ENCODE measurements at regions not wholly inside any gene's neighbourhood (a gene's known extent, or its start where the extent isn't known, plus 50 kb on each side); places are given as distances from the start of the nearest gene placed in this dataset.
"Not testable (repeated sequence)": the region's sequence is repeated elsewhere in the genome, so short reads cannot be mapped to it uniquely, and the experiment has no call there.

DNA sequence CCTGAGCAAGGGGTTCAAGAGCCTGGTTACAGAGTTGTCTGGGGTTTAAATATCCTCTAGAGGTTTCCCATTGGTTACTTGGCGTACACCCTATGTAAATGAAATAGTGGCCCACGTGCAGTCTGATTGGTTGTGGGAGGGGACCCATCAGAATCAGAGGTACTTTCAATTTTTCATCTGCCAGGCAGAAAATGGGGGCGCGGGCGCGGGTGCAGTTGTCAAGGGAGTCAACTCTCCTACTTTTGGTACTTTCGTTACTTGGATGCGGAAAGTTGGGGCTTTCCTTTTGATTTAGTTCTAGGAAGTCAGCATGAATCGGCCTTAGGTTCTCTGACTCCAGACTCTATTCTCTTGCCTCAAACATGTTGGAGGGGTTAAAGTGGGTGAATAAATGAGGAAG lies 83.2 kb downstream of the DNAJB9 start:
- no peak overlapping the region for H3K9ac ChIP-seq (ENCODE audit: low read depth in 1 of 3, low read length in 3 of 3)
- no peaks in the 10 kb centered on the region for H3K9me3 ChIP-seq (ENCODE audit: control insufficient read depth in 3 of 3, low read length in 3 of 3)
- no peaks in the 10 kb centered on the region for H3K4me1 ChIP-seq (ENCODE audit: control insufficient read depth in 3 of 3, insufficient read depth in 3 of 3, low read length in 3 of 3)
- H3K27me3 ChIP-seq (ENCODE audit: control insufficient read depth in 3 of 3, insufficient read depth in 3 of 3, low read length in 3 of 3), result no peaks in the 10 kb centered on the region
- H3K4me3 ChIP-seq (ENCODE audit: low read length in 3 of 3), result no peak overlapping the region
- no peak overlapping the region for H3K27ac ChIP-seq (ENCODE audit: low read depth, low read length)
- no peaks in the 10 kb centered on the region for H3K36me3 ChIP-seq (ENCODE audit: control insufficient read depth in 3 of 3, insufficient read depth in 3 of 3, low read length in 3 of 3)

DNA sequence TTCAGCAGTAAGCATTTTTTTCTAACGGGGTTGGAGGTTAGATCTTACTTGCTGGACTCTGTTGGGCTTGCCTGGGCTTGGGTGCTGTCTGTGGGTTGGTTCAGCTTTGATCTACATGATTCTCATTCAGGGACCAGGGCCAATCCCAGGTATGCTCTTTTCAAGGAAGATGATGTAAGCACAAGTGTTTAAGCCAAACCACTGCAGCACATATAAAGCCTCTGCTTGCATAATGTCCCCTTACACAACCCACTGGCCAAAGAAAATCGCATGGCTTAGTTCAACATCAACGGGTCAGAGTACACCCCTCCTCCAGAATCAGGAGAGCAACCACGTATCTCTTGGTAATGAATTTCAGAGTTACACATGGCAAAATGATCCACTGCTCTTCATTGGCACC lies 83.9 kb downstream of the DNAJB9 start:
- Histone ChIP-seq H3K27me3 (ENCODE audit: control insufficient read depth in 3 of 3, insufficient read depth in 3 of 3, low read length in 3 of 3) (no peaks in the 10 kb centered on the region), H3K36me3 (ENCODE audit: control insufficient read depth in 3 of 3, insufficient read depth in 3 of 3, low read length in 3 of 3) (no peaks in the 10 kb centered on the region), H3K4me1 (ENCODE audit: control insufficient read depth in 3 of 3, insufficient read depth in 3 of 3, low read length in 3 of 3) (no peaks in the 10 kb centered on the region), H3K27ac (ENCODE audit: low read depth, low read length) (no peak overlapping the region), H3K9me3 (ENCODE audit: control insufficient read depth in 3 of 3, low read length in 3 of 3) (no peaks in the 10 kb centered on the region), H3K9ac (ENCODE audit: low read depth in 1 of 3, low read length in 3 of 3) (no peak overlapping the region), H3K4me3 (ENCODE audit: low read length in 3 of 3) (no peak overlapping the region)

DNA sequence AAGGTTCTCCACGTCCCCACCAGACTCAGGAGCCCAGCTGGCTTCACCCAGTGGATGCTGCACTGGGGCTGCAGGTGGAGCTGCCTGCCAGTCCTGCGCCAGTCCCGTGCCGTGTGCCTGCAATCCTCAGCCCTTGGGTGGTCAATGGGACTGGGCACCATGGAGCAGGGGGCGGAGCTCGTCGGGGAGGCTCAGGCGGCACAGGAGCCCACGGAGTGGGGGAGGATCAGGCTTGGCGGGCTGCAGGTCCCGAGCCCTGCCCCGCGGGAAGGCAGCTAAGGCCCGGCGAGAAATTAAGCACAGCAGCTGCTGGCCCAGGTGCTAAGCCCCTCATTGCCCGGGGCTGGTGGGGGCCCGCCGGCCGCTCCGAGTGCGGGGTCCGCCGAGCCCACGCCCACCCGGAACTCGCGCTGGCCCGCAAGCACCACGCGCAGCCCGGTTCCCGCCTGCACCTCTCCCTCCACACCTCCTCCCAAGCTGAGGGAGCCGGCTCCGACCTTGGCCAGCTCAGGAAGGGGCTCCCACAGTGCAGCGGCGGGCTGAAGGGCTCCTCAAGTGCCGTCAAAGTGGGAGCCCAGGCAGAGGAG lies 87.6 kb downstream of the DNAJB9 start:
- not testable (repeated sequence) for H3K9ac ChIP-seq (ENCODE audit: low read depth in 1 of 3, low read length in 3 of 3); H3K4me1 ChIP-seq (ENCODE audit: control insufficient read depth in 3 of 3, insufficient read depth in 3 of 3, low read length in 3 of 3); H3K9me3 ChIP-seq (ENCODE audit: control insufficient read depth in 3 of 3, low read length in 3 of 3); H3K27ac ChIP-seq (ENCODE audit: low read depth, low read length); H3K27me3 ChIP-seq (ENCODE audit: control insufficient read depth in 3 of 3, insufficient read depth in 3 of 3, low read length in 3 of 3); H3K36me3 ChIP-seq (ENCODE audit: control insufficient read depth in 3 of 3, insufficient read depth in 3 of 3, low read length in 3 of 3); H3K4me3 ChIP-seq (ENCODE audit: low read length in 3 of 3)

DNA sequence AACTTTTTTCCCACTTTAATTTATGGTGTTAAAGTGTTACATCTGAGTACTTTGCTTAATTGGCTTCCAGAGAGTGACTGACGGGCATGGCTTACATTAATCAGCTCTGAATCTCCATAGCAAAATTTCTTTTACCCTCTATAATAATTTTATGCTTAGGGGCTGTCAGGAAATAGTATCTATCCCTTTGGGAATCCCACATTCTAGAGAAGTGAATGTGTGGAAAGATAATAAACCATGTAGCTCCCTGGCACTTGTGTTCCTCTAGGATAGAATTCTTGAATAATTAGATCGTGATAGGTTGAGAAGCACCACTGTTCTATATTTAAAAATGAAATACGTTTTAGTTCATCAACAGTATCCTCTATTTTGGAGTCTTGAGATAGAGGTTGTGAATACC lies 89.6 kb downstream of the DNAJB9 start:
- Histone ChIP-seq H3K27ac (ENCODE audit: low read depth, low read length) (no peak overlapping the region), H3K9me3 (ENCODE audit: control insufficient read depth in 3 of 3, low read length in 3 of 3) (no peaks in the 10 kb centered on the region), H3K36me3 (ENCODE audit: control insufficient read depth in 3 of 3, insufficient read depth in 3 of 3, low read length in 3 of 3) (no peaks in the 10 kb centered on the region), H3K27me3 (ENCODE audit: control insufficient read depth in 3 of 3, insufficient read depth in 3 of 3, low read length in 3 of 3) (no peaks in the 10 kb centered on the region), H3K9ac (ENCODE audit: low read depth in 1 of 3, low read length in 3 of 3) (no peak overlapping the region), H3K4me3 (ENCODE audit: low read length in 3 of 3) (no peak overlapping the region), H3K4me1 (ENCODE audit: control insufficient read depth in 3 of 3, insufficient read depth in 3 of 3, low read length in 3 of 3) (no peaks in the 10 kb centered on the region)

DNA sequence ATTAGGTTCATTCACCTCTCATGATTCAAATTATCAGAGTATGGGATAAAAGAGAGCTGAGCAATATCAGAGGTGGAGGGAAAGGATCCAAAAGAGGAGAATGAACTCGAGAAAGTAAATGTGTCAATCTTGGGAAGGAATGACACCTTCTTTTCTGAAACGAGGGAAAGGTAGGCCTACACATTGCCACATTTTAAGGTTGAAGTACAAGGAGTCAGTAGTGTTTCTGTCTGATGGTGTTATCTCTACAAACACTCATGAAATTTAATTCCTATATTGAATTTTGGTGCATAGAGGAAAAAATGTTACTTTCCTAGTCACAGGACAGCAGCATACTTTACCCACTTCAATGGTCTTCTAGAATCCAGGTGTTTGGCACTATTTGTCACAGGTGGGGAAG lies 90.2 kb downstream of the DNAJB9 start:
- Histone ChIP-seq H3K9ac (ENCODE audit: low read depth in 1 of 3, low read length in 3 of 3) (no peak overlapping the region), H3K4me3 (ENCODE audit: low read length in 3 of 3) (no peak overlapping the region), H3K36me3 (ENCODE audit: control insufficient read depth in 3 of 3, insufficient read depth in 3 of 3, low read length in 3 of 3) (no peaks in the 10 kb centered on the region), H3K27me3 (ENCODE audit: control insufficient read depth in 3 of 3, insufficient read depth in 3 of 3, low read length in 3 of 3) (no peaks in the 10 kb centered on the region), H3K9me3 (ENCODE audit: control insufficient read depth in 3 of 3, low read length in 3 of 3) (no peaks in the 10 kb centered on the region), H3K4me1 (ENCODE audit: control insufficient read depth in 3 of 3, insufficient read depth in 3 of 3, low read length in 3 of 3) (no peaks in the 10 kb centered on the region), H3K27ac (ENCODE audit: low read depth, low read length) (no peak overlapping the region)

DNA sequence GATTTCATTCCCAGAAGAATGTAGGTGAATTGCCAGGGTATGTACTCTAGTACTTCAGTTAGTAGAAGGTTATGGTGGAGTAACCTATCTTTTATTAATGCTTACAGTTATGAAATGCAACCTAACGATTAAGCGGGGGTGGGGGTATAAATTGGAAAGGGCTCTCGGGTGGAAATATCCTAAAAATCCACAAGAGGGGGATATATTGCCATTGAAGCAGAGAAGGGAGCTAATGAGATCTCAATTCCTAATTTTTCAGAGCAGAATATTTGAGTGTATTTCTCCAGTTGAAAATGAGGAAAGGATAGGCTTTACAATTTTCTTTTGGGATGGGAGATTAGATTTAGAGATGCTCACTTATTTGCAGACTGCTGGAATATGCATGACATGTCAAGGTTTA lies 90.8 kb downstream of the DNAJB9 start:
- no peaks in the 10 kb centered on the region for H3K36me3 ChIP-seq (ENCODE audit: control insufficient read depth in 3 of 3, insufficient read depth in 3 of 3, low read length in 3 of 3)
- no peaks in the 10 kb centered on the region for H3K27me3 ChIP-seq (ENCODE audit: control insufficient read depth in 3 of 3, insufficient read depth in 3 of 3, low read length in 3 of 3)
- no peaks in the 10 kb centered on the region for H3K9me3 ChIP-seq (ENCODE audit: control insufficient read depth in 3 of 3, low read length in 3 of 3)
- no peak overlapping the region for H3K4me3 ChIP-seq (ENCODE audit: low read length in 3 of 3)
- no peak overlapping the region for H3K27ac ChIP-seq (ENCODE audit: low read depth, low read length)
- no peak overlapping the region for H3K9ac ChIP-seq (ENCODE audit: low read depth in 1 of 3, low read length in 3 of 3)
- no peaks in the 10 kb centered on the region for H3K4me1 ChIP-seq (ENCODE audit: control insufficient read depth in 3 of 3, insufficient read depth in 3 of 3, low read length in 3 of 3)

DNA sequence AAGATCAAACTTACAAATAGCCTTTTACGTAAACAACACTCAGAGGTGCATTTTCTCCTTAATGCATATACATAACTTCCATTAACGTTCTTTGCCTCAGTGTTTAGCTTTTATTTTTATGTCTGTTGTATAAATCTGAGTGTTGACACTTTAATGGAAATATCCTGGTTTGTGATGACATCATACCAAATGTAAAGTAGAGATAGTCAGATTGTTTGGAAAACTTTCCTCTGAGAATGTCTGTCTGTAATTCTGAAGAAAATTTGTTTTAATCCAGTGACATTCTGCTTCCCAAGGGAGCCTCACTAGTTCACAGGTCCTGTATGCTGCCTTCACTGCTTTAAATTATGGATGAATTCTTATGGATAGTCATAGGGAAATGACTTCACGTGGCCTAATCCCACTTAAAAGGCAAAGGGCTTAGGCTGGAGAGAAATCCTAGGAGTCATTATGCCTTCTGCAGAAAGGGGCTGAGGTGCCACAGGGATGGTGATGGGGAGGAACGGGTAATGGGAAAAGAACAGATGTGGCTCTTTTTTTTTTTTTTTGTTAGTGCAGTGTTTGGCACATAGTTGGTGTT lies 93.2 kb downstream of the DNAJB9 start:
- no peaks in the 10 kb centered on the region for H3K9me3 ChIP-seq (ENCODE audit: control insufficient read depth in 3 of 3, low read length in 3 of 3)
- no peak overlapping the region for H3K9ac ChIP-seq (ENCODE audit: low read depth in 1 of 3, low read length in 3 of 3)
- no peaks in the 10 kb centered on the region for H3K4me1 ChIP-seq (ENCODE audit: control insufficient read depth in 3 of 3, insufficient read depth in 3 of 3, low read length in 3 of 3)
- H3K36me3 ChIP-seq (ENCODE audit: control insufficient read depth in 3 of 3, insufficient read depth in 3 of 3, low read length in 3 of 3), result no peaks in the 10 kb centered on the region
- H3K27ac ChIP-seq (ENCODE audit: low read depth, low read length), result no peak overlapping the region
- no peak overlapping the region for H3K4me3 ChIP-seq (ENCODE audit: low read length in 3 of 3)
- H3K27me3 ChIP-seq (ENCODE audit: control insufficient read depth in 3 of 3, insufficient read depth in 3 of 3, low read length in 3 of 3), result no peaks in the 10 kb centered on the region

DNA sequence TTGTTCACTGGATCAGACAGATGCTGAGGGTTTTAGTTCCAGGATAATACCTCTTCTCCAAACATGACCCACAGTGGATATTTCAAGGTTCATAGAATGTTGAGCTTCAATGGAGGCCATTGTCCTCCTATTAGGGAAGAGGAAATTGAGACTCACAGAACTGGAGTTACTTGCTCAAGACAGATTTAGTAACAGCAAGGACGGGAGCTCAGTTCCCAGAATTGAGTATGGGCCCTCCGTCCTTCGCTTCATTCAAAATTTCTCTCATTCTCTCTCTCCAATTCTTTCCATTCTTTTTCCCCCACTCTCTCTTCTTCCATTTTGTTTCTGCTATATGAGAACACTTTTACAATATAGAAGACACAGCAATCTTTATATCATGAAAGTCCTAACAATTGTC lies 94.0 kb downstream of the DNAJB9 start:
- no peaks in the 10 kb centered on the region for H3K9me3 ChIP-seq (ENCODE audit: control insufficient read depth in 3 of 3, low read length in 3 of 3)
- H3K4me1 ChIP-seq (ENCODE audit: control insufficient read depth in 3 of 3, insufficient read depth in 3 of 3, low read length in 3 of 3), result no peaks in the 10 kb centered on the region
- no peaks in the 10 kb centered on the region for H3K27me3 ChIP-seq (ENCODE audit: control insufficient read depth in 3 of 3, insufficient read depth in 3 of 3, low read length in 3 of 3)
- H3K36me3 ChIP-seq (ENCODE audit: control insufficient read depth in 3 of 3, insufficient read depth in 3 of 3, low read length in 3 of 3), result no peaks in the 10 kb centered on the region
- no peak overlapping the region for H3K4me3 ChIP-seq (ENCODE audit: low read length in 3 of 3)
- H3K9ac ChIP-seq (ENCODE audit: low read depth in 1 of 3, low read length in 3 of 3), result no peak overlapping the region
- no peak overlapping the region for H3K27ac ChIP-seq (ENCODE audit: low read depth, low read length)

DNA sequence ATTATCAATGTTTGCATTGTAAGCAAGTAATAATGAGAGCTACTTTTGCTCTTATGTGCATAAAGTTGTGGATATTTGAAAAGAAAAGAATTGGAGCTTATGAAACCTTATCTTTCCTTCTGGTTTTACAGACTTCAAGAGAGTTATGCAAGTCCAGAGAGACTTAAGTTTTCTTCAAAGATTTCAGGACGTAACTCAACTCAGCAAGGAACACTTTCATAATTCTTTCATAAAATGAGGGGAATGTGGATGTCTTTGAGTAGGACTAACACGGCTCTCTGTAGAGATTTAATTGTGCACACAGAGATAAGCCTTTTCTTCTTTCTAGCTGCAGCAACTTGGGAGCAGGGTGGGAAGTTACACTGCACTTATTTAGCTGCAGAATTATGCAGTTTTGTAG lies 97.5 kb downstream of the DNAJB9 start:
- Histone ChIP-seq H3K9me3 (ENCODE audit: control insufficient read depth in 3 of 3, low read length in 3 of 3) (no peaks in the 10 kb centered on the region), H3K9ac (ENCODE audit: low read depth in 1 of 3, low read length in 3 of 3) (no peak overlapping the region)

DNA sequence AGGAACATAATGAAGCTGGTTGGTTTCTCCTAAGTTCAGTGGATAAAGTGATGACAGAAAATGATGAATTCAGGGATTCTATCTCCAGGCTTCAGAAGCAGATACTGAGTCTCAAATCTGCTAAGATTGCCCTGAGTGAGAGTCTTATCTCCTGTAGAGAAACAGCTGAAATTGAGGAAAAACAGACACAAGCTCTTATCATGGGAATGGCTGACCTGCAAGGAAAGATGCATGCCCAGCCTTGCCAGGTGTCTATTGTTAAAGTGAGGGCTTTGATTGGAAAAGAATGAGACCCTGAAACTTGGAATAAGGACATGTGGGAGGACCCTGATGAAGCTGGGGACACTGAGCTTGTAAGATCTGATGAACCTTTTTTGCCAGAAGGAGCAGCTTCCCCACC lies 100.3 kb downstream of the DNAJB9 start:
- Histone ChIP-seq H3K27ac (ENCODE audit: low read depth, low read length) (no peak overlapping the region), H3K4me1 (ENCODE audit: control insufficient read depth in 3 of 3, insufficient read depth in 3 of 3, low read length in 3 of 3) (no peaks in the 10 kb centered on the region), H3K9me3 (ENCODE audit: control insufficient read depth in 3 of 3, low read length in 3 of 3) (no peaks in the 10 kb centered on the region), H3K27me3 (ENCODE audit: control insufficient read depth in 3 of 3, insufficient read depth in 3 of 3, low read length in 3 of 3) (no peaks in the 10 kb centered on the region), H3K36me3 (ENCODE audit: control insufficient read depth in 3 of 3, insufficient read depth in 3 of 3, low read length in 3 of 3) (no peaks in the 10 kb centered on the region), H3K9ac (ENCODE audit: low read depth in 1 of 3, low read length in 3 of 3) (no peak overlapping the region), H3K4me3 (ENCODE audit: low read length in 3 of 3) (no peak overlapping the region)

More for the DNA sequence above, 97.5 kb downstream of the DNAJB9 start:
- Histone ChIP-seq H3K27me3 (ENCODE audit: control insufficient read depth in 3 of 3, insufficient read depth in 3 of 3, low read length in 3 of 3) (no peaks in the 10 kb centered on the region), H3K36me3 (ENCODE audit: control insufficient read depth in 3 of 3, insufficient read depth in 3 of 3, low read length in 3 of 3) (no peaks in the 10 kb centered on the region), H3K27ac (ENCODE audit: low read depth, low read length) (no peak overlapping the region), H3K4me3 (ENCODE audit: low read length in 3 of 3) (no peak overlapping the region), H3K4me1 (ENCODE audit: control insufficient read depth in 3 of 3, insufficient read depth in 3 of 3, low read length in 3 of 3) (no peaks in the 10 kb centered on the region)
